H1 (cell line): ENCODE measurements at regions not wholly inside any gene's neighbourhood (a gene's known extent, or its start where the extent isn't known, plus 50 kb on each side); places are given as distances from the start of the nearest gene placed in this dataset.

Source experiments
- CTCF ChIA-PET: fragments of 300-600 bp; sonication (Branson Sonifier 250); formaldehyde crosslinking; loops from one replicate; lab custom pipeline; 2021; ENCODE audit not compliant: partially characterized antibody; lab: Charles Lee
- POLR2A ChIA-PET: fragments of 300-600 bp; sonication (Branson Sonifier 250); formaldehyde crosslinking; loops from one replicate; lab custom pipeline; 2021; ENCODE audit warnings: inconsistent platforms; ENCODE audit not compliant: partially characterized antibody; lab: Charles Lee
- DNase-seq, 2 experiments: peaks; one replicate each; pipeline versions ENCODE4 v3.0.0 to v3.0.0-alpha.2; 2010 to 2022; ENCODE audit warnings: low spot score in 2 of 2, low read depth in 1 of 2, mixed read lengths in 1 of 2
- FAIRE-seq: peaks from 2 replicates; lab custom pipeline; 2011; peaks lifted over from hg19 to GRCh38; lab: Jason Lieb, UNC
- H2AFZ ChIP-seq: 2 replicates; pipeline ENCODE4 v1.8.1; 2012; ENCODE audit warnings: low read length, inconsistent platforms
- H2AK5ac ChIP-seq: 2 replicates; pipeline ENCODE4 v1.6.1; 2013; ENCODE audit warnings: low read depth, low read length
- H2BK120ac ChIP-seq: replicated peaks from 2 replicates; pipeline ENCODE3; 2013; ENCODE audit warnings: low read depth, low read length, inconsistent platforms
- H2BK12ac ChIP-seq: 2 replicates; pipeline ENCODE4 v1.6.1; 2013; ENCODE audit warnings: low read depth, low read length
- H2BK15ac ChIP-seq: 2 replicates; pipeline ENCODE4 v1.6.1; 2013; ENCODE audit warnings: low read length
- H2BK20ac ChIP-seq: 2 replicates; pipeline ENCODE4 v1.6.1; 2013; ENCODE audit warnings: low read length
- H2BK5ac ChIP-seq: 2 replicates; pipeline ENCODE4 v1.6.1; 2013; ENCODE audit warnings: low read depth, low read length
- H3K14ac ChIP-seq: 2 replicates; pipeline ENCODE4 v1.6.1; 2013; ENCODE audit warnings: inconsistent platforms; ENCODE audit not compliant: insufficient read length
- H3K18ac ChIP-seq: 2 replicates; pipeline ENCODE4 v1.6.1; 2013; ENCODE audit warnings: low read length; ENCODE audit errors: extremely low read depth
- H3K23ac ChIP-seq: 2 replicates; pipeline ENCODE4 v1.6.1; 2013; ENCODE audit warnings: inconsistent platforms; ENCODE audit not compliant: insufficient read length
- H3K23me2 ChIP-seq: 2 replicates; pipeline ENCODE4 v1.6.1; 2013; ENCODE audit warnings: low read depth, low read length
- H3K27ac ChIP-seq: 2 replicates; pipeline ENCODE4 v1.6.1; 2011; ENCODE audit warnings: low read depth, low read length, inconsistent platforms
- H3K27me3 ChIP-seq, 4 experiments: replicated peaks in 1 of 4; 1 replicate in 1 of 4; 2 replicates in 3 of 4; pipeline versions ENCODE4 v1.6.1 to v1.8.1; 2011 to 2013; ENCODE audit warnings: low read length in 3 of 4, mild to moderate bottlenecking in 3 of 4, inconsistent platforms in 2 of 4, mixed read lengths in 2 of 4, moderate library complexity in 1 of 4; ENCODE audit not compliant: control insufficient read depth in 3 of 4, insufficient read depth in 3 of 4; ENCODE audit errors: extremely low read depth in 1 of 4
- H3K36me3 ChIP-seq, 4 experiments: 2 replicates each; pipeline versions ENCODE4 v1.6.1 to v1.8.1; 2011 to 2013; ENCODE audit warnings: mild to moderate bottlenecking in 4 of 4, low read length in 3 of 4, moderate library complexity in 2 of 4, control low read depth in 1 of 4, inconsistent platforms in 1 of 4; ENCODE audit not compliant: insufficient read depth in 4 of 4, control insufficient read depth in 2 of 4
- H3K4ac ChIP-seq: replicated peaks from 2 replicates; pipeline ENCODE3; 2013; ENCODE audit warnings: low read length, low read depth, mixed read lengths, inconsistent platforms; ENCODE audit not compliant: insufficient read length
- H3K4me1 ChIP-seq, 4 experiments: replicated peaks in 1 of 4; 1 replicate in 1 of 4; 2 replicates in 3 of 4; pipeline versions ENCODE4 v1.6.1 to v1.8.1; 2011 to 2013; ENCODE audit warnings: low read length in 3 of 4, inconsistent platforms in 2 of 4, mixed read lengths in 1 of 4; ENCODE audit not compliant: insufficient read depth in 4 of 4, control insufficient read depth in 3 of 4
- H3K4me2 ChIP-seq, 2 experiments: 2 replicates each; pipeline versions ENCODE4 v1.6.1 to v1.8.1; 2011 to 2013; ENCODE audit warnings: low read depth in 2 of 2, low read length in 2 of 2, control low read depth in 1 of 2, inconsistent platforms in 1 of 2, mild to moderate bottlenecking in 1 of 2; ENCODE audit not compliant: insufficient read depth in 1 of 2
- H3K4me3 ChIP-seq, 4 experiments: fragments of 200-600, 300-600 bp in 1 of 4; sonication (generic), shearing (Covaris generic), sonication (Bioruptor Twin) in 1 of 4; 2 replicates each; pipeline versions ENCODE4 v1.5.1 to v1.8.1; 2011 to 2016; ENCODE audit warnings: low read length in 4 of 4, low read depth in 3 of 4, control low read depth in 2 of 4, inconsistent platforms in 2 of 4, mild to moderate bottlenecking in 2 of 4, mixed read lengths in 1 of 4, moderate library complexity in 1 of 4; ENCODE audit not compliant: insufficient read depth in 2 of 4; ENCODE audit errors: extremely low read depth in 1 of 4
- H3K56ac ChIP-seq: replicated peaks from 2 replicates; pipeline ENCODE3; 2013; ENCODE audit warnings: low read depth, mild to moderate bottlenecking, mixed read lengths, low read length, inconsistent platforms; ENCODE audit not compliant: insufficient read length
- H3K79me1 ChIP-seq: 2 replicates; pipeline ENCODE4 v1.6.1; 2013; ENCODE audit warnings: low read depth, low read length, control low read depth
- H3K79me2 ChIP-seq, 2 experiments: 2 replicates each; pipeline versions ENCODE4 v1.6.1 to v1.8.1; 2012 to 2013; ENCODE audit warnings: low read length in 2 of 2, mild to moderate bottlenecking in 2 of 2, inconsistent platforms in 1 of 2; ENCODE audit not compliant: insufficient read depth in 2 of 2, control insufficient read depth in 1 of 2
- H3K9ac ChIP-seq, 4 experiments: replicated peaks in 1 of 4; 1 replicate in 1 of 4; 2 replicates in 3 of 4; pipeline versions ENCODE4 v1.6.1 to v1.8.1; 2011 to 2013; ENCODE audit warnings: low read depth in 3 of 4, low read length in 3 of 4, control low read depth in 2 of 4, mild to moderate bottlenecking in 2 of 4, moderate library complexity in 2 of 4, inconsistent platforms in 1 of 4; ENCODE audit errors: extremely low read depth in 1 of 4
- H3K9me3 ChIP-seq, 2 experiments: 2 replicates each; pipeline versions ENCODE4 v1.6.1 to v1.8.1; 2012 to 2013; ENCODE audit warnings: mild to moderate bottlenecking in 2 of 2, moderate library complexity in 2 of 2, control low read depth in 1 of 2, inconsistent platforms in 1 of 2, low read depth in 1 of 2, low read length in 1 of 2, mixed read lengths in 1 of 2; ENCODE audit not compliant: insufficient read depth in 2 of 2
- H4K20me1 ChIP-seq, 2 experiments: replicated peaks in 1 of 2; 2 replicates each; pipeline versions ENCODE3 to v1.8.1; 2011 to 2013; ENCODE audit warnings: inconsistent platforms in 2 of 2, low read length in 2 of 2, mild to moderate bottlenecking in 1 of 2; ENCODE audit not compliant: insufficient read depth in 2 of 2, control insufficient read depth in 1 of 2
- H4K5ac ChIP-seq: 2 replicates; pipeline ENCODE4 v1.6.1; 2013; ENCODE audit warnings: low read length, low read depth, mixed read lengths, inconsistent platforms; ENCODE audit not compliant: insufficient read length
- H4K8ac ChIP-seq: 2 replicates; pipeline ENCODE4 v1.8.0; 2013; ENCODE audit warnings: mild to moderate bottlenecking, moderate library complexity, low read length, inconsistent platforms; ENCODE audit not compliant: insufficient read depth; ENCODE audit errors: extremely low read depth
- H4K91ac ChIP-seq: replicated peaks from 2 replicates; pipeline ENCODE3; 2013; ENCODE audit warnings: low read length, mixed read lengths, inconsistent platforms; ENCODE audit not compliant: insufficient read length
- ASH2L ChIP-seq: fragments of 200-600, 300-600 bp; sonication (generic); IDR thresholded peaks from one replicate; pipeline ENCODE4 v1.7.1; 2017; ENCODE audit warnings: low read length
- BCL11A ChIP-seq, 2 experiments: IDR thresholded peaks; one replicate each; pipeline ENCODE4 v1.6.1; 2011; ENCODE audit warnings: low read depth in 2 of 2, low read length in 2 of 2, mild to moderate bottlenecking in 2 of 2
- CHD1 ChIP-seq: IDR thresholded peaks from 2 replicates; pipeline ENCODE4 v1.6.1; 2012; ENCODE audit warnings: low read depth, low read length, improper control_type of control experiment
- CHD2 ChIP-seq: IDR thresholded peaks from 2 replicates; pipeline ENCODE4 v1.6.1; 2012; ENCODE audit warnings: low read length, improper control_type of control experiment
- EGR1 ChIP-seq: IDR thresholded peaks from 2 replicates; pipeline ENCODE4 v1.6.1; 2011; ENCODE audit warnings: low read depth, low read length, borderline replicate concordance
- GTF2F1 ChIP-seq: IDR thresholded peaks from 2 replicates; pipeline ENCODE4 v1.6.1; 2012; ENCODE audit warnings: low read depth, low read length, improper control_type of control experiment, borderline replicate concordance
- KDM5A ChIP-seq: fragments of 200-600 bp; IDR thresholded peaks from 2 replicates; pipeline ENCODE4 v1.7.1; 2012; ENCODE audit warnings: mild to moderate bottlenecking, low read length, inconsistent platforms, mixed read lengths
- NANOG ChIP-seq: IDR thresholded peaks from 2 replicates; pipeline ENCODE4 v1.6.1; 2011; ENCODE audit warnings: low read length, low read depth, mild to moderate bottlenecking, inconsistent platforms; ENCODE audit not compliant: insufficient read depth, poor library complexity, severe bottlenecking
- POU5F1 ChIP-seq: IDR thresholded peaks from 2 replicates; pipeline ENCODE4 v1.6.1; 2011; ENCODE audit warnings: low read depth, mild to moderate bottlenecking, low read length, moderate library complexity
- SIN3A ChIP-seq, 2 experiments: IDR thresholded peaks in 1 of 2; conservative IDR thresholded peaks in 1 of 2; 2 replicates each; pipeline ENCODE4 v1.6.1; 2011 to 2012; ENCODE audit warnings: low read length in 2 of 2, improper control_type of control experiment in 1 of 2, low read depth in 1 of 2, mild to moderate bottlenecking in 1 of 2
- SIRT6 ChIP-seq: IDR thresholded peaks from one replicate; pipeline ENCODE4 v1.7.1; 2012; ENCODE audit warnings: low read length, inconsistent platforms
- SP1 ChIP-seq: IDR thresholded peaks from 2 replicates; pipeline ENCODE4 v1.6.1; 2011; ENCODE audit warnings: low read depth, low read length
- SRF ChIP-seq: IDR thresholded peaks from 2 replicates; pipeline ENCODE4 v1.6.1; 2011; ENCODE audit warnings: mild to moderate bottlenecking, low read depth, low read length, moderate library complexity
- TBP ChIP-seq: IDR thresholded peaks from 2 replicates; pipeline ENCODE4 v1.6.1; 2011; ENCODE audit warnings: low read depth, low read length, improper control_type of control experiment
- TEAD4 ChIP-seq: IDR thresholded peaks from 2 replicates; pipeline ENCODE4 v1.6.1; 2012; ENCODE audit warnings: low read depth, low read length, inconsistent platforms, mixed read lengths
- YY1 ChIP-seq: IDR thresholded peaks from 2 replicates; pipeline ENCODE4 v1.6.1; 2011; ENCODE audit warnings: low read depth, mild to moderate bottlenecking, low read length
- WGBS, 2 experiments: shearing (Covaris generic) in 1 of 2; methylation state at CpG; one replicate each; pipeline versions ENCODE4 v1.1.6 to v1.1.7; 2013 to 2015; ENCODE audit warnings: low lambda C conversion rate in 2 of 2, mixed read lengths in 2 of 2, inconsistent platforms in 1 of 2, low coverage in 1 of 2, missing lambda C conversion rate in 1 of 2; ENCODE audit not compliant: insufficient replicate concordance in 2 of 2, insufficient coverage in 1 of 2, insufficient read length in 1 of 2; ENCODE audit errors: extremely low coverage in 1 of 2, missing lambda C conversion rate in 1 of 2; 5-methylcytosine and 5-hydroxymethylcytosine counted together

GRCh38 chr14:94682061-94682516 is 69.9 kb downstream of the SERPINA3 start:
- H3K18ac ChIP-seq: no peak overlapping the region
- WGBS, 2 experiments: 72% methylated on average over 12 of the region's 14 CpGs; no CpG with 5 or more reads in 1 of the 2 experiments
- H2AK5ac ChIP-seq: no peak overlapping the region
- no peak overlapping the region for H4K5ac ChIP-seq
- H4K91ac ChIP-seq: no peak overlapping the region
- H2BK20ac ChIP-seq: no peak overlapping the region
- H4K20me1 ChIP-seq: no peaks in the 10 kb centered on the region
- TF ChIP-seq EGR1 (no peak), GTF2F1 (no peak), ASH2L (no peak), SP1 (no peak), KDM5A (no peak), POU5F1 (no peak), SIN3A (conservative IDR thresholded peaks at IDR 0.05 in 1 of 2, IDR thresholded peaks at IDR 0.05 in 1 of 2; ENCODE audit: low read depth in 1 of 2, low read length in 2 of 2) (no peak), TBP (no peak), SRF (no peak), BCL11A (IDR thresholded peaks at IDR 0.05; ENCODE audit: low read depth in 2 of 2, low read length in 2 of 2) (no peak), SIRT6 (no peak), CHD1 (no peak), YY1 (no peak), NANOG (no peak), TEAD4 (no peak), CHD2 (no peak)
- H2BK5ac ChIP-seq: no peak overlapping the region
- H3K14ac ChIP-seq: no peak overlapping the region
- no peak overlapping the region for H3K56ac ChIP-seq
- H3K27me3 ChIP-seq: no peaks in the 10 kb centered on the region; a peak in 1 of 7 replicates
- no peak overlapping the region for H3K9ac ChIP-seq
- no peaks in the 10 kb centered on the region for H3K23me2 ChIP-seq
- no peak overlapping the region for H2AFZ ChIP-seq
- peak overlapping the region; percentile 42; the same call in 1 of the 2 replicates for H4K8ac ChIP-seq
- H3K79me1 ChIP-seq: no peaks in the 10 kb centered on the region
- H2BK120ac ChIP-seq: no peak overlapping the region
- no peaks in the 10 kb centered on the region for H3K79me2 ChIP-seq
- H3K23ac ChIP-seq: no peak overlapping the region
- no peak overlapping the region for H3K4me3 ChIP-seq
- H3K4ac ChIP-seq: no peak overlapping the region
- ChIA-PET POLR2A (no interaction called here), CTCF (interaction anchor here (0.8 to 1.5 kb wide), 5 partner anchors 8 to 756 kb away, joined by 3 to 7 read pairs (median 4); no protein-coding TSS in a partner anchor)
- no peak for FAIRE-seq
- H3K27ac ChIP-seq: no peak overlapping the region
- H3K36me3 ChIP-seq: no peaks in the 10 kb centered on the region
- no peaks in the 10 kb centered on the region for H3K9me3 ChIP-seq
- no peak for DNase-seq
- H2BK15ac ChIP-seq: no peak overlapping the region
- H3K4me1 ChIP-seq: peaks cover 0 to 3% (median 0%) of the 10 kb centered on the region in 4 experiments; a peak in 2 of 7 replicates
- H3K4me2 ChIP-seq: no peak overlapping the region
- no peak overlapping the region for H2BK12ac ChIP-seq
